ENCODE measurements at regions not wholly inside any gene's neighbourhood (a gene's known extent, or its start where the extent isn't known, plus 50 kb on each side); places are given as distances from the start of the nearest gene placed in this dataset.

DNA sequence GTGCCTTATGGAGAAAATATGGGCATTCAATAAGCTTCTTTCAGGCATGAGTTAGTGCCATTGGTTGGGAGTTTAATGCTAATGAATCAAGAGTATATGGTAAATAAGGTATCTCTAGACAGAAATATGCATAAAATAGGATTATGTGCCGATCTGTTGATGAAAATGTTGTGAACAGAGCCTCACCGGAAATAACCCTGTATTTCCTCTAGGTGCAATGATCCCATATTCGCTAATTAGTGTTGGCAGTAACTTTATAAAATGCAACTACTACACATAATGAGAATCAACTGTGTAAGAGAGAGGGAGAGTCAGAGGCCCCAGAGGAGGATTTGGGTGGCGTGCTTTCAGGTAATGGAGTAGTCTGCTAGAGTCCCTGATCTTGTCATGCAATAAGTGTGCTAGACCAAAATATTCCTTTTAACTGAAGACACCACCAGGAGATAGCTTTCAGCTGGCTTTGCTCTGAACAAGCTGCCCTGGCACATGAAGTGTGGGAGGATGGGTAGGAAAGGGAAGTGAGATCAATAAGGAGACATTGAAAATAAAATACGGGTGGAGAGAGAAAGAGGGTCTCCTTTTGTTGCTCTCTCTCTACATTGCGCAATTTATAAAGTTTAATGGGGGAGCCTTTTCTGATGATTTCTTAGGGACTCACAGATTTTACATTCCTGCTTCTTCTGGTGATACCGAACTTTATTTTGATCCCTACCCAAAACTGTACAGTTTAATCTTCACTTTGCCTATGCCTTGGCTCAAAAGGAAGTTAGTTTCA is 68.6 kb upstream of the PLXNC1 start:
- no peak for TF ChIP-seq CTCF (IDR thresholded peaks at IDR 0.05)
- no peak for TF ChIP-seq POLR2A (IDR thresholded peaks at IDR 0.05)
